ENCODE measurements at regions not wholly inside any gene's neighbourhood (a gene's known extent, or its start where the extent isn't known, plus 50 kb on each side); places are given as distances from the start of the nearest gene placed in this dataset.

DNA sequence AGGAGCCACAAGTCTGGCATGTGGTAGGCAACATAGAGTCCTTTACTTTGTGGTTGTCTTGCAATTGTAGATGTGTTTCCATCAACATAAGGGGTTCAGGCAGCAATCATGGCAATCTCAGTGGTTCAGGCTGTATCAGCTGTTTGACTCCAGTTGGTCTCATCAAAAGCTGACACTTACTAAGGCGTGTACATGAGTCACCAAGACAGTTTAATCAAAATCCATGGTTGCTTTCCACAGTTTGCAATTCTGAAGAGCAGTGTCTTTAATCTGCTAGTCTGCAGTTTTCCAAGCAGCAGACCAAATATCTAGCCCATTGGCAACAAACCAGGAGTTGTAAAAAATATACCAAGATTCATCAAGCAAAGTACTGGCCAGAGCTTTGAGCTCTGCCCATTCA is 210.2 kb downstream of the MDFIC start (continued):
- TF ChIP-seq, protein P1, sequence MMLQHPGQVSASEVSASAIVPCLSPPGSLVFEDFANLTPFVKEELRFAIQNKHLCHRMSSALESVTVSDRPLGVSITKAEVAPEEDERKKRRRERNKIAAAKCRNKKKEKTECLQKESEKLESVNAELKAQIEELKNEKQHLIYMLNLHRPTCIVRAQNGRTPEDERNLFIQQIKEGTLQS (IDR thresholded peaks at IDR 0.05; ENCODE audit: borderline replicate concordance, extremely low read depth, low read depth, low read length), result no peak
- TF ChIP-seq BCL11A (IDR thresholded peaks at IDR 0.05; ENCODE audit: low read depth, low read length) (no peak), TARDBP (IDR thresholded peaks at IDR 0.05; ENCODE audit: borderline replicate concordance) (no peak), SIN3A (IDR thresholded peaks at IDR 0.05; ENCODE audit: low read depth, low read length) (no peak)
- TF ChIP-seq, protein P2, sequence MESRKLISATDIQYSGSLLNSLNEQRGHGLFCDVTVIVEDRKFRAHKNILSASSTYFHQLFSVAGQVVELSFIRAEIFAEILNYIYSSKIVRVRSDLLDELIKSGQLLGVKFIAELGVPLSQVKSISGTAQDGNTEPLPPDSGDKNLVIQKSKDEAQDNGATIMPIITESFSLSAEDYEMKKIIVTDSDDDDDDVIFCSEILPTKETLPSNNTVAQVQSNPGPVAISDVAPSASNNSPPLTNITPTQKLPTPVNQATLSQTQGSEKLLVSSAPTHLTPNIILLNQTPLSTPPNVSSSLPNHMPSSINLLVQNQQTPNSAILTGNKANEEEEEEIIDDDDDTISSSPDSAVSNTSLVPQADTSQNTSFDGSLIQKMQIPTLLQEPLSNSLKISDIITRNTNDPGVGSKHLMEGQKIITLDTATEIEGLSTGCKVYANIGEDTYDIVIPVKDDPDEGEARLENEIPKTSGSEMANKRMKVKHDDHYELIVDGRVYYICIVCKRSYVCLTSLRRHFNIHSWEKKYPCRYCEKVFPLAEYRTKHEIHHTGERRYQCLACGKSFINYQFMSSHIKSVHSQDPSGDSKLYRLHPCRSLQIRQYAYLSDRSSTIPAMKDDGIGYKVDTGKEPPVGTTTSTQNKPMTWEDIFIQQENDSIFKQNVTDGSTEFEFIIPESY (IDR thresholded peaks at IDR 0.05), result no peak

- SMC1A ChIA-PET (ENCODE audit: uncharacterized antibody, unreplicated experiment), result interaction anchor here (0.9 to 1.2 kb wide), 3 partner anchors 24 to 415 kb away, joined by 3 read pairs; no protein-coding TSS in a partner anchor
- RAD21 ChIA-PET (ENCODE audit: unreplicated experiment), result no interaction called here
- CTCF ChIA-PET, result no interaction called here
Observed at GRCh38 chr7:115128154-115128553, 206.3 kb downstream of the MDFIC start.

More at GRCh38 chr7:115128154-115128553, 206.3 kb downstream of the MDFIC start:
- POLR2A ChIA-PET, result no interaction called here
- TF ChIP-seq STAT1 (conservative IDR thresholded peaks at IDR 0.05), result no peak
- TF ChIP-seq NBN (IDR thresholded peaks at IDR 0.05), result no peak
- no peak for TF ChIP-seq SREBF1 (IDR thresholded peaks at IDR 0.05; ENCODE audit: low read length)
- no peak for TF ChIP-seq MYC (IDR thresholded peaks at IDR 0.05; ENCODE audit: insufficient read depth, insufficient read length, insufficient replicate concordance, low read length, severe bottlenecking)
- no peak for TF ChIP-seq JUNB (IDR thresholded peaks at IDR 0.05)
- TF ChIP-seq, protein P3, sequence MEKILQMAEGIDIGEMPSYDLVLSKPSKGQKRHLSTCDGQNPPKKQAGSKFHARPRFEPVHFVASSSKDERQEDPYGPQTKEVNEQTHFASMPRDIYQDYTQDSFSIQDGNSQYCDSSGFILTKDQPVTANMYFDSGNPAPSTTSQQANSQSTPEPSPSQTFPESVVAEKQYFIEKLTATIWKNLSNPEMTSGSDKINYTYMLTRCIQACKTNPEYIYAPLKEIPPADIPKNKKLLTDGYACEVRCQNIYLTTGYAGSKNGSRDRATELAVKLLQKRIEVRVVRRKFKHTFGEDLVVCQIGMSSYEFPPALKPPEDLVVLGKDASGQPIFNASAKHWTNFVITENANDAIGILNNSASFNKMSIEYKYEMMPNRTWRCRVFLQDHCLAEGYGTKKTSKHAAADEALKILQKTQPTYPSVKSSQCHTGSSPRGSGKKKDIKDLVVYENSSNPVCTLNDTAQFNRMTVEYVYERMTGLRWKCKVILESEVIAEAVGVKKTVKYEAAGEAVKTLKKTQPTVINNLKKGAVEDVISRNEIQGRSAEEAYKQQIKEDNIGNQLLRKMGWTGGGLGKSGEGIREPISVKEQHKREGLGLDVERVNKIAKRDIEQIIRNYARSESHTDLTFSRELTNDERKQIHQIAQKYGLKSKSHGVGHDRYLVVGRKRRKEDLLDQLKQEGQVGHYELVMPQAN (conservative IDR thresholded peaks at IDR 0.05), result no peak
- no peak for TF ChIP-seq STAT3 (IDR thresholded peaks at IDR 0.05; ENCODE audit: low read depth, low read length)
- TF ChIP-seq NR2C1 (IDR thresholded peaks at IDR 0.05), result no peak
- Histone ChIP-seq H3K9ac (ENCODE audit: control insufficient read depth, insufficient read depth, low read length) (no peak overlapping the region), H3K27ac (ENCODE audit: control insufficient read depth, insufficient read depth) (no peak overlapping the region), H4K20me1 (ENCODE audit: control insufficient read depth, insufficient read depth) (no peaks in the 10 kb centered on the region), H3K27me3 (replicated peaks in 1 of 2; ENCODE audit: control insufficient read depth in 2 of 2, insufficient read depth in 2 of 2, low read length in 1 of 2) (no peaks in the 10 kb centered on the region), H3K4me1 (ENCODE audit: control insufficient read depth, insufficient read depth, low read length) (no peaks in the 10 kb centered on the region), H3K9me3 (replicated peaks; ENCODE audit: control insufficient read depth, insufficient read depth, low read length) (no peaks in the 10 kb centered on the region), H3K36me3 (ENCODE audit: control insufficient read depth in 2 of 2, insufficient read depth in 2 of 2, low read length in 1 of 2) (no peaks in the 10 kb centered on the region), H3K4me3 (no peak overlapping the region), H3K4me2 (ENCODE audit: control insufficient read depth, insufficient read depth) (no peak overlapping the region), H3K79me2 (ENCODE audit: control insufficient read depth, insufficient read depth, low read length) (no peaks in the 10 kb centered on the region), H2AFZ (ENCODE audit: control insufficient read depth, low read depth, low read length) (no peak overlapping the region)
- FAIRE-seq, result no peak
- DNase-seq (ENCODE audit: low read depth, low spot score), result no peak
- no peak for ATAC-seq
- in situ Hi-C loops (cut with MboI) (no loop called here), intact Hi-C loops (cut with micrococcal nuclease; ENCODE audit: unreplicated experiment) (no loop called here)
- BruUV-seq (replicated peaks), result no TSS peak
- 29% methylated on average over 2 of the region's 2 CpGs for WGBS (ENCODE audit: insufficient coverage, insufficient replicate concordance, low lambda C conversion rate, missing lambda C conversion rate)
